ENCODE measurements at regions not wholly inside any gene's neighbourhood (a gene's known extent, or its start where the extent isn't known, plus 50 kb on each side); places are given as distances from the start of the nearest gene placed in this dataset.

- Histone ChIP-seq H3K23ac (ENCODE audit: insufficient read length, low read depth, low read length) (no peak overlapping the region), H2BK12ac (ENCODE audit: insufficient read length, low read depth, low read length) (no peak overlapping the region), H3K23me2 (ENCODE audit: insufficient read length, low read depth, low read length, poor library complexity, severe bottlenecking) (no peaks in the 10 kb centered on the region), H3K79me2 (ENCODE audit: insufficient read depth, low read length) (no peaks in the 10 kb centered on the region), H3K14ac (ENCODE audit: insufficient read depth, low read length) (no peak overlapping the region), H2AFZ (ENCODE audit: low read length) (no peak overlapping the region), H4K8ac (replicated peaks; ENCODE audit: insufficient read length, low read depth, low read length) (no peak overlapping the region), H3K4me1 (ENCODE audit: insufficient read depth, low read length) (no peaks in the 10 kb centered on the region), H3K79me1 (ENCODE audit: insufficient read depth, low read depth, low read length, poor library complexity, severe bottlenecking) (no peaks in the 10 kb centered on the region), H4K20me1 (ENCODE audit: control insufficient read depth, insufficient read depth, insufficient read length) (no peaks in the 10 kb centered on the region), H2BK120ac (ENCODE audit: low read depth, low read length, poor library complexity, severe bottlenecking) (no peak overlapping the region), H3T11ph (ENCODE audit: low read length) (no peak overlapping the region), H3K18ac (ENCODE audit: insufficient read length, low read depth, low read length) (no peak overlapping the region), H2BK15ac (ENCODE audit: low read depth, low read length) (no peak overlapping the region), H3K9ac (ENCODE audit: extremely low read depth, insufficient read length, low read length) (no peak overlapping the region), H3K4ac (ENCODE audit: low read depth, low read length) (no peak overlapping the region), H3K27me3 (ENCODE audit: insufficient read depth, low read length) (no peaks in the 10 kb centered on the region), H3K27ac (ENCODE audit: insufficient read length, low read depth, low read length) (no peak overlapping the region), H2BK5ac (ENCODE audit: insufficient read length, low read length) (no peak overlapping the region), H2AK5ac (ENCODE audit: insufficient read length, low read length) (no peak overlapping the region), H3K56ac (ENCODE audit: insufficient read length, low read depth, low read length) (no peak overlapping the region), H3K4me2 (ENCODE audit: insufficient read depth, insufficient read length, low read length) (no peak overlapping the region), H2BK20ac (ENCODE audit: low read depth, low read length, poor library complexity, severe bottlenecking) (no peak overlapping the region), H4K91ac (ENCODE audit: insufficient read length, low read depth, low read length) (no peak overlapping the region), H4K5ac (ENCODE audit: insufficient read length, low read depth, low read length) (no peak overlapping the region), H3K9me3 (ENCODE audit: control insufficient read depth, low read depth, low read length) (no peaks in the 10 kb centered on the region)
- no peaks in the 10 kb centered on the region; a peak in 1 of 5 replicates for H3K9me3 Mint-ChIP-seq
- no peak for TF ChIP-seq CTCF (conservative IDR thresholded peaks at IDR 0.05)
- peaks cover 0 to 3% of the 10 kb centered on the region in 2 experiments; a peak in 1 of 4 replicates for H3K4me1 Mint-ChIP-seq
- H3K27ac Mint-ChIP-seq = no peak overlapping the region; a peak in 1 of 7 replicates
- no peak overlapping the region for H3K4me3 Mint-ChIP-seq
- H3K36me3 Mint-ChIP-seq (ENCODE audit: insufficient read depth in 1 of 3, low read depth in 3 of 3) = no peaks in the 10 kb centered on the region; a peak in 1 of 7 replicates
- peaks cover 2% of the 10 kb centered on the region; the same call in 1 of the 2 replicates for H3K27me3 Mint-ChIP-seq (ENCODE audit: low read depth)
- no CpG with 5 or more reads among the region's 5 CpGs for WGBS (ENCODE audit: extremely low coverage, insufficient read length, low lambda C conversion rate)
- no peak for DNase-seq
Measured at GRCh38 chr3:71972031-71972430, 187.1 kb upstream of the PROK2 start.

Data from H9 (cell line).